Spinal cord (tissue), 9 donors: ENCODE measurements at regions not wholly inside any gene's neighbourhood (a gene's known extent, or its start where the extent isn't known, plus 50 kb on each side); places are given as distances from the start of the nearest gene placed in this dataset.

Experiments
- DNase-seq, 6 donors: peaks; one replicate each; pipeline versions ENCODE4 v3.0.0 to v3.0.0-alpha.2; 2013 to 2015; ENCODE audit warnings: low spot score in 6 of 6, low read depth in 4 of 6
- H3K27ac ChIP-seq: one replicate; pipeline ENCODE4 v1.5.1; 2013; ENCODE audit warnings: low read depth, low read length, control low read depth
- H3K27me3 ChIP-seq: one replicate; pipeline ENCODE4 v1.6.1; 2013; ENCODE audit warnings: low read length; ENCODE audit not compliant: control insufficient read depth, insufficient read depth
- H3K36me3 ChIP-seq: one replicate; pipeline ENCODE4 v1.6.1; 2013; ENCODE audit warnings: low read length; ENCODE audit not compliant: control insufficient read depth, insufficient read depth
- H3K4me1 ChIP-seq: one replicate; pipeline ENCODE4 v1.6.1; 2013; ENCODE audit warnings: low read length; ENCODE audit not compliant: control insufficient read depth, insufficient read depth
- H3K4me3 ChIP-seq: one replicate; pipeline ENCODE4 v1.5.1; 2013; ENCODE audit warnings: low read depth, low read length, control low read depth
- H3K9me3 ChIP-seq: one replicate; pipeline ENCODE4 v1.6.1; 2013; ENCODE audit warnings: low read length; ENCODE audit not compliant: control insufficient read depth, insufficient read depth
- WGBS: methylation state at CpG from one replicate; pipeline ENCODE4 v1.1.5; 2013; ENCODE audit warnings: missing lambda C conversion rate; ENCODE audit not compliant: insufficient coverage; 5-methylcytosine and 5-hydroxymethylcytosine counted together
- donor health status: healthy.

- Histone ChIP-seq H3K9me3 (no peaks in the 10 kb centered on the region), H3K4me1 (no peaks in the 10 kb centered on the region), H3K36me3 (no peaks in the 10 kb centered on the region), H3K27me3 (no peaks in the 10 kb centered on the region), H3K27ac (no peak overlapping the region), H3K4me3 (no peak overlapping the region)
- DNase-seq, result no peak
- WGBS, result 83% methylated on average over 8 of the region's 11 CpGs
These were observed 80.7 kb upstream of the CCDC167 start for GRCh38 chr6:37580176-37580955.

- DNase-seq, result no peak
- no peak overlapping the region for H3K4me3 ChIP-seq
- WGBS, result 90% methylated on average over 2 of the region's 7 CpGs
- H3K27ac ChIP-seq, result no peak overlapping the region
- no peaks in the 10 kb centered on the region for H3K9me3 ChIP-seq
- H3K36me3 ChIP-seq, result no peaks in the 10 kb centered on the region
- no peaks in the 10 kb centered on the region for H3K4me1 ChIP-seq
- H3K27me3 ChIP-seq, result no peaks in the 10 kb centered on the region
These were observed 79.9 kb upstream of the CCDC167 start for GRCh38 chr6:37579444-37580067.

GRCh38 chr6:37578104-37578503, 78.4 kb upstream of the CCDC167 start:
- WGBS, result 91% methylated on average over 12 of the region's 12 CpGs
- no peaks in the 10 kb centered on the region for H3K36me3 ChIP-seq
- DNase-seq, result no peak
- H3K9me3 ChIP-seq, result no peaks in the 10 kb centered on the region
- no peak overlapping the region for H3K27ac ChIP-seq
- no peak overlapping the region for H3K4me3 ChIP-seq
- no peaks in the 10 kb centered on the region for H3K4me1 ChIP-seq
- H3K27me3 ChIP-seq, result no peaks in the 10 kb centered on the region

GRCh38 chr6:37576336-37576737, 76.6 kb upstream of the CCDC167 start:
- 80% methylated on average over 1 of the region's 7 CpGs for WGBS
- Histone ChIP-seq H3K27ac (no peak overlapping the region), H3K4me3 (no peak overlapping the region), H3K9me3 (no peaks in the 10 kb centered on the region), H3K36me3 (no peaks in the 10 kb centered on the region), H3K27me3 (peaks cover 3% of the 10 kb centered on the region), H3K4me1 (no peaks in the 10 kb centered on the region)
- no peak for DNase-seq

- H3K27me3 ChIP-seq, result peaks cover 3% of the 10 kb centered on the region
- no peaks in the 10 kb centered on the region for H3K36me3 ChIP-seq
- DNase-seq, result no peak
- no peaks in the 10 kb centered on the region for H3K9me3 ChIP-seq
- H3K4me1 ChIP-seq, result no peaks in the 10 kb centered on the region
- WGBS, result 86% methylated on average over 3 of the region's 4 CpGs
- no peak overlapping the region for H3K4me3 ChIP-seq
- H3K27ac ChIP-seq, result no peak overlapping the region
These were observed 75.5 kb upstream of the CCDC167 start for GRCh38 chr6:37575221-37575620.

- no peaks in the 10 kb centered on the region for H3K36me3 ChIP-seq
- H3K4me1 ChIP-seq, result peaks cover 4% of the 10 kb centered on the region
- WGBS, result 100% methylated on average over 1 of the region's 4 CpGs
- DNase-seq, result no peak
- no peaks in the 10 kb centered on the region for H3K9me3 ChIP-seq
- H3K4me3 ChIP-seq, result no peak overlapping the region
- H3K27ac ChIP-seq, result no peak overlapping the region
- peaks cover 6% of the 10 kb centered on the region for H3K27me3 ChIP-seq
These were observed 72.6 kb upstream of the CCDC167 start for GRCh38 chr6:37572334-37572733.

GRCh38 chr6:37570482-37571133, 70.9 kb upstream of the CCDC167 start:
- no peak for DNase-seq
- Histone ChIP-seq H3K27ac (no peak overlapping the region), H3K36me3 (no peaks in the 10 kb centered on the region)

GRCh38 chr6:37569743-37570481, 70.2 kb upstream of the CCDC167 start:
- Histone ChIP-seq H3K9me3 (no peaks in the 10 kb centered on the region), H3K36me3 (no peaks in the 10 kb centered on the region), H3K4me1 (peaks cover 20% of the 10 kb centered on the region), H3K27ac (no peak overlapping the region), H3K4me3 (no peak overlapping the region), H3K27me3 (peaks cover 6% of the 10 kb centered on the region)
- WGBS, result 64% methylated on average over 12 of the region's 13 CpGs
- no peak for DNase-seq

More at GRCh38 chr6:37570482-37571133, 70.9 kb upstream of the CCDC167 start:
- H3K9me3 ChIP-seq, result no peaks in the 10 kb centered on the region
- peaks cover 6% of the 10 kb centered on the region for H3K27me3 ChIP-seq
- H3K4me3 ChIP-seq, result no peak overlapping the region
- 44% methylated on average over 23 of the region's 26 CpGs for WGBS
- H3K4me1 ChIP-seq, result peaks cover 15% of the 10 kb centered on the region

- H3K4me1 ChIP-seq, result peaks cover 22% of the 10 kb centered on the region
- H3K9me3 ChIP-seq, result no peaks in the 10 kb centered on the region
- no peak overlapping the region for H3K27ac ChIP-seq
- H3K27me3 ChIP-seq, result peaks cover 6% of the 10 kb centered on the region
- 96% methylated on average over 4 of the region's 4 CpGs for WGBS
- no peaks in the 10 kb centered on the region for H3K36me3 ChIP-seq
- H3K4me3 ChIP-seq, result no peak overlapping the region
- DNase-seq, result no peak
These were observed 69.6 kb upstream of the CCDC167 start for GRCh38 chr6:37569317-37569716.
